ENCODE measurements at regions not wholly inside any gene's neighbourhood (a gene's known extent, or its start where the extent isn't known, plus 50 kb on each side); places are given as distances from the start of the nearest gene placed in this dataset.

GRCh38 chr6:98212468-98212867 is 621.9 kb upstream of the POU3F2 start:
- no peak for DNase-seq

GRCh38 chr6:98215531-98215930 is 618.8 kb upstream of the POU3F2 start:
- no peak for DNase-seq

- DNase-seq = no peak
These were observed 604.1 kb upstream of the POU3F2 start for GRCh38 chr6:98230250-98230649.

GRCh38 chr6:98239057-98239456 is 595.3 kb upstream of the POU3F2 start:
- DNase-seq = no peak

GRCh38 chr6:98241630-98242029 is 592.7 kb upstream of the POU3F2 start:
- no peak for DNase-seq

GRCh38 chr6:98254624-98255023 is 579.8 kb upstream of the POU3F2 start:
- DNase-seq = no peak

- DNase-seq = no peak
These were observed 574.0 kb upstream of the POU3F2 start for GRCh38 chr6:98260382-98260781.

- no peak for DNase-seq
These were observed 562.3 kb upstream of the POU3F2 start for GRCh38 chr6:98272060-98272459.

- DNase-seq = no peak
These were observed 559.7 kb upstream of the POU3F2 start for GRCh38 chr6:98274691-98275090.

GRCh38 chr6:98280492-98280891 is 553.9 kb upstream of the POU3F2 start:
- DNase-seq = no peak

GRCh38 chr6:98286620-98287019 is 547.8 kb upstream of the POU3F2 start:
- no peak for DNase-seq

- no peak for DNase-seq
These were observed 546.5 kb upstream of the POU3F2 start for GRCh38 chr6:98287876-98288275.

- no peak for DNase-seq
These were observed 541.6 kb upstream of the POU3F2 start for GRCh38 chr6:98292810-98293209.

- DNase-seq = no peak
These were observed 538.7 kb upstream of the POU3F2 start for GRCh38 chr6:98295515-98296175.

- no peak for DNase-seq
These were observed 525.8 kb upstream of the POU3F2 start for GRCh38 chr6:98308564-98308963.

- DNase-seq = no peak
These were observed 523.9 kb upstream of the POU3F2 start for GRCh38 chr6:98310443-98310842.

GRCh38 chr6:98323605-98324004 is 510.8 kb upstream of the POU3F2 start:
- DNase-seq = no peak

- DNase-seq = no peak
These were observed 509.9 kb upstream of the POU3F2 start for GRCh38 chr6:98324446-98324845.

- no peak for DNase-seq
These were observed 509.0 kb upstream of the POU3F2 start for GRCh38 chr6:98325366-98325765.

GRCh38 chr6:98333273-98333672 is 501.1 kb upstream of the POU3F2 start:
- DNase-seq = no peak

GRCh38 chr6:98335594-98335993 is 498.8 kb upstream of the POU3F2 start:
- no peak for DNase-seq

- no peak for DNase-seq
These were observed 494.9 kb upstream of the POU3F2 start for GRCh38 chr6:98339506-98339905.

- no peak for DNase-seq
These were observed 491.4 kb upstream of the POU3F2 start for GRCh38 chr6:98343004-98343403.

GRCh38 chr6:98343797-98344196 is 490.6 kb upstream of the POU3F2 start:
- DNase-seq = no peak

- no peak for DNase-seq
These were observed 482.0 kb upstream of the POU3F2 start for GRCh38 chr6:98352348-98352747.

GRCh38 chr6:98358173-98358572 is 476.2 kb upstream of the POU3F2 start:
- no peak for DNase-seq
